ENCODE measurements at regions not wholly inside any gene's neighbourhood (a gene's known extent, or its start where the extent isn't known, plus 50 kb on each side); places are given as distances from the start of the nearest gene placed in this dataset.

DNA sequence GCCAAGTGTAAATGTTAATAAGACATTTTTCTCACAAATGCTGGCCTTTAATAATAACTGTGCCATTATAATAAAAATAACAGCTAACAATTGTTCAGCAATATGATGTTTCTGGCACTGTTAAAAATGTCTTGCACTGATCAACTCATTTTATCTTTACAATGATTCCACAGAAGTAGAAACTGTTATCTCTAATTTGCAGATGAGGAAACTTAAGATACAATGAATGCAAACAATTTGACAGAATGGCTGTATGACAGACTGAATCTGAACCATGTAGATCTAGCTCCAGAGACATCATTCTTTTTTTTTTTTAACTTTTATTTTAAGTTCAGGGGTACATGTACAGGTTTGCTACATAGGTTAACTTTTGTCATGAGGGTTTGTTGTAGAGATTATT, 755.0 kb downstream of the TBL1XR1 start:
- no TSS peak for BruUV-seq (replicated peaks)

DNA sequence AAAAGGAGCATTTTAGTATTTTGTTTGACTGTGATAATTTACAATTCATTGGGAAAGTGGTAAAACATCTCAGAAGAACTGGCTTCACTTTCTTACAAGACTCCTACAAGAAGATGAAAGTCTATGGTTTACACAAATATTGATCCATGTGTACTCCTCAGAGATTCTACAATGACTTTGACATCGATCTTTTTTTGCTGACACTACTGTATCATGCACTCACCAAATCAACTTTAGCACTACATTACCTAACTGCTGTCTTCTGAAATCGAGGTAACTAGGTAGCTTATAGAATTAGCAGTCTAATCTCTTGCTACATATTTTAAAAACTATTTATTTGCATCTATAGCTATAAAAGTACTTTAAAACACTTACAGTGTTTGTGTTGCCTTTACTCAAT, 757.6 kb downstream of the TBL1XR1 start:
- no peak overlapping the region for H3K27ac Mint-ChIP-seq (ENCODE audit: low read depth, unreplicated experiment)
- POLR2A ChIA-PET, result interaction anchor here (0.6 to 1.1 kb wide), 2 partner anchors 23 to 1769 kb away, joined by 3 read pairs; no protein-coding TSS in a partner anchor
- no peak overlapping the region for H3K4me3 Mint-ChIP-seq (ENCODE audit: unreplicated experiment)
- CTCF ChIA-PET, result interaction anchor here (0.5 to 1.3 kb wide), 4 partner anchors 9 to 638 kb away, joined by 3 read pairs; no protein-coding TSS in a partner anchor
- DNase-seq (ENCODE audit: unreplicated experiment), result no peak
- no peaks in the 10 kb centered on the region for H3K4me1 Mint-ChIP-seq (ENCODE audit: insufficient read depth, unreplicated experiment)
- no peaks in the 10 kb centered on the region for H3K36me3 Mint-ChIP-seq (ENCODE audit: insufficient read depth, unreplicated experiment)
- H3K9me3 Mint-ChIP-seq (ENCODE audit: unreplicated experiment), result peaks cover 8% of the 10 kb centered on the region
- BruUV-seq (replicated peaks), result no TSS peak
- TF ChIP-seq, protein P1, sequence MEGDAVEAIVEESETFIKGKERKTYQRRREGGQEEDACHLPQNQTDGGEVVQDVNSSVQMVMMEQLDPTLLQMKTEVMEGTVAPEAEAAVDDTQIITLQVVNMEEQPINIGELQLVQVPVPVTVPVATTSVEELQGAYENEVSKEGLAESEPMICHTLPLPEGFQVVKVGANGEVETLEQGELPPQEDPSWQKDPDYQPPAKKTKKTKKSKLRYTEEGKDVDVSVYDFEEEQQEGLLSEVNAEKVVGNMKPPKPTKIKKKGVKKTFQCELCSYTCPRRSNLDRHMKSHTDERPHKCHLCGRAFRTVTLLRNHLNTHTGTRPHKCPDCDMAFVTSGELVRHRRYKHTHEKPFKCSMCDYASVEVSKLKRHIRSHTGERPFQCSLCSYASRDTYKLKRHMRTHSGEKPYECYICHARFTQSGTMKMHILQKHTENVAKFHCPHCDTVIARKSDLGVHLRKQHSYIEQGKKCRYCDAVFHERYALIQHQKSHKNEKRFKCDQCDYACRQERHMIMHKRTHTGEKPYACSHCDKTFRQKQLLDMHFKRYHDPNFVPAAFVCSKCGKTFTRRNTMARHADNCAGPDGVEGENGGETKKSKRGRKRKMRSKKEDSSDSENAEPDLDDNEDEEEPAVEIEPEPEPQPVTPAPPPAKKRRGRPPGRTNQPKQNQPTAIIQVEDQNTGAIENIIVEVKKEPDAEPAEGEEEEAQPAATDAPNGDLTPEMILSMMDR (IDR thresholded peaks at IDR 0.05; ENCODE audit: unreplicated experiment), result no peak
- no peaks in the 10 kb centered on the region for H3K27me3 Mint-ChIP-seq (ENCODE audit: insufficient read depth, unreplicated experiment)
- intact Hi-C loops (cut with micrococcal nuclease), result no loop called here

More for the DNA sequence above, 755.0 kb downstream of the TBL1XR1 start:
- POLR2A ChIA-PET, result interaction anchor here (0.6 to 0.7 kb wide), 2 partner anchors 18 to 1301 kb away, joined by 3 read pairs; no protein-coding TSS in a partner anchor
- TF ChIP-seq, protein P1 (IDR thresholded peaks at IDR 0.05; ENCODE audit: unreplicated experiment), result no peak
- CTCF ChIA-PET, result interaction anchor here (1.0 kb wide), 1 partner anchor 12 kb away, joined by 3 read pairs; no protein-coding TSS in a partner anchor
- no peak for DNase-seq (ENCODE audit: unreplicated experiment)
- Mint-ChIP-seq H3K27ac (ENCODE audit: low read depth, unreplicated experiment) (no peak overlapping the region), H3K27me3 (ENCODE audit: insufficient read depth, unreplicated experiment) (no peaks in the 10 kb centered on the region), H3K9me3 (ENCODE audit: unreplicated experiment) (peaks cover 8% of the 10 kb centered on the region), H3K4me3 (ENCODE audit: unreplicated experiment) (no peak overlapping the region), H3K36me3 (ENCODE audit: insufficient read depth, unreplicated experiment) (no peaks in the 10 kb centered on the region), H3K4me1 (ENCODE audit: insufficient read depth, unreplicated experiment) (no peaks in the 10 kb centered on the region)
- intact Hi-C loops (cut with micrococcal nuclease), result no loop called here

DNA sequence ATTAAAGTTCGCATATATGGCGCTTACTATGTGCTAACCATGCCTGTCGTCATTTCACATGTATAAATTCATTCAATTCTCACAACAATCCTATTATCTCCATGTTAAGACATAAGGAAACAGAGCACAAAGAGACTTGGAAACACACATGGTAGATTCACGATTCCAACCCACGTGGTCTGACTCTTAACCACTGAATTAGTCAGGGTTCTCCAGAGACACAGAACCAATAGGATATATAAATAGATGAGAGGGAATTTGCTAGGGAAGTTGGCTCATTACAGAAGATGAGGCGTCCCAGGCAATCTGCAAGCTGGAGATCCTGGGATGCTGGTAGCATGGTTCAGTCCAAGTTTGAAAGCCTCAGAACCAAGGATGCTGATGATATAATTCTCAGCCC, 765.3 kb downstream of the TBL1XR1 start:
- no peaks in the 10 kb centered on the region for H3K4me1 Mint-ChIP-seq (ENCODE audit: insufficient read depth, unreplicated experiment)
- no peaks in the 10 kb centered on the region for H3K9me3 Mint-ChIP-seq (ENCODE audit: unreplicated experiment)
- no peak overlapping the region for H3K27ac Mint-ChIP-seq (ENCODE audit: low read depth, unreplicated experiment)
- intact Hi-C loops (cut with micrococcal nuclease), result loop anchor here (2.0 to 5.0 kb wide), 3 partner anchors 507 to 1569 kb away; no protein-coding TSS in a partner anchor
- no TSS peak for BruUV-seq (replicated peaks)
- H3K27me3 Mint-ChIP-seq (ENCODE audit: insufficient read depth, unreplicated experiment), result no peaks in the 10 kb centered on the region
- ChIA-PET POLR2A (no interaction called here), CTCF (interaction anchor here (0.6 to 1.3 kb wide), 3 partner anchors 232 to 1688 kb away, joined by 3 to 4 read pairs (median 4); no protein-coding TSS in a partner anchor)
- no peak overlapping the region for H3K4me3 Mint-ChIP-seq (ENCODE audit: unreplicated experiment)
- no peaks in the 10 kb centered on the region for H3K36me3 Mint-ChIP-seq (ENCODE audit: insufficient read depth, unreplicated experiment)
- no peak for DNase-seq (ENCODE audit: unreplicated experiment)
- TF ChIP-seq, protein P1 (IDR thresholded peaks at IDR 0.05; ENCODE audit: unreplicated experiment), result no peak

DNA sequence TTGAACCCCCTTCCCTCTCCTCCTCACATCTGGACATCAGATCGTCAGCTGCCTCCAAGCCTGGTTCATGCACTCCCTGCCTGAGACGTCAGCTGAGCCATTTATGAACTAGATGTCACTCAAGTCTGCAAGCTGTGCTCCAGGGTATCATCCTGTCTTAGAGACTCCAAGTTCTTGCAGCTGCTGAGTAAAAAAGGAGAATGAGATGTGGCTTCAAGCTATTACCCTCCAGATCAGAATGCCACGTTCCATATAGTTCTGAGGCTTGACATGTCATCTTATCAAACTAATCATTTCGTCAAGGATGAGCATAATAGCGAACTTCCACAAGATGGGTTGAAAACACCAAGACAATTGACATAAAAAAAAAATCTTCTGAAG, 766.3 kb downstream of the TBL1XR1 start:
- H3K27ac Mint-ChIP-seq (ENCODE audit: low read depth, unreplicated experiment), result no peak overlapping the region
- no peak overlapping the region for H3K4me3 Mint-ChIP-seq (ENCODE audit: unreplicated experiment)
- no peak for DNase-seq (ENCODE audit: unreplicated experiment)
- no peaks in the 10 kb centered on the region for H3K36me3 Mint-ChIP-seq (ENCODE audit: insufficient read depth, unreplicated experiment)
- ChIA-PET POLR2A (interaction anchor here (1.2 kb wide), 1 partner anchor 1990 kb away, joined by 5 read pairs; no protein-coding TSS in a partner anchor), CTCF (interaction anchor here (0.6 to 1.7 kb wide), 14 partner anchors 8 to 1954 kb away, joined by 3 to 9 read pairs (median 3); no protein-coding TSS in a partner anchor)
- intact Hi-C loops (cut with micrococcal nuclease), result loop anchor here (2.0 to 5.0 kb wide), 3 partner anchors 508 to 1568 kb away; no protein-coding TSS in a partner anchor
- BruUV-seq (replicated peaks), result no TSS peak
- no peaks in the 10 kb centered on the region for H3K27me3 Mint-ChIP-seq (ENCODE audit: insufficient read depth, unreplicated experiment)
- no peaks in the 10 kb centered on the region for H3K9me3 Mint-ChIP-seq (ENCODE audit: unreplicated experiment)
- TF ChIP-seq, protein P1 (IDR thresholded peaks at IDR 0.05; ENCODE audit: unreplicated experiment), result no peak
- no peaks in the 10 kb centered on the region for H3K4me1 Mint-ChIP-seq (ENCODE audit: insufficient read depth, unreplicated experiment)

Data from MCF 10A (cell line).